ENCODE measurements at regions not wholly inside any gene's neighbourhood (a gene's known extent, or its start where the extent isn't known, plus 50 kb on each side); places are given as distances from the start of the nearest gene placed in this dataset.
"Not testable (repeated sequence)": the region's sequence is repeated elsewhere in the genome, so short reads cannot be mapped to it uniquely, and the experiment has no call there.

DNA sequence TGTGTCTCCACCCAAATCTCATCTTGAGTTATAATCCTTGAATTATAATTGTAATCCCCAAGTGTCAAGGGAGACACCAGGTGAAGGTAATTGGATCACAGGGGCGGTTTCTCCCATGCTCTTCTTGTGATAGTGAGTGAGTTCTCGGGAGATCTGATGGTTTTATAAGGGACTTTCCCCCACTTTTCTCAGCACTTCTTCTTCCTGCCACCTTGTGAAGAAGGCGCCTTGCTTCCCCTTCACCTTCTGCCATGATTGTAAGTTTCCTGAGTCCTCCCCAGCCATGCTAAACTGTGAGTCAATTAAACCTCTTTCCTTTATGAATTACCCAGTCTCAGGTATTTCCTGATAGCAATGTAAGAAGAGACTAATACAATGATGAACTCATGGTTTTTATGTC, 175.5 kb upstream of the SVIL start:
- TF ChIP-seq, protein P1, sequence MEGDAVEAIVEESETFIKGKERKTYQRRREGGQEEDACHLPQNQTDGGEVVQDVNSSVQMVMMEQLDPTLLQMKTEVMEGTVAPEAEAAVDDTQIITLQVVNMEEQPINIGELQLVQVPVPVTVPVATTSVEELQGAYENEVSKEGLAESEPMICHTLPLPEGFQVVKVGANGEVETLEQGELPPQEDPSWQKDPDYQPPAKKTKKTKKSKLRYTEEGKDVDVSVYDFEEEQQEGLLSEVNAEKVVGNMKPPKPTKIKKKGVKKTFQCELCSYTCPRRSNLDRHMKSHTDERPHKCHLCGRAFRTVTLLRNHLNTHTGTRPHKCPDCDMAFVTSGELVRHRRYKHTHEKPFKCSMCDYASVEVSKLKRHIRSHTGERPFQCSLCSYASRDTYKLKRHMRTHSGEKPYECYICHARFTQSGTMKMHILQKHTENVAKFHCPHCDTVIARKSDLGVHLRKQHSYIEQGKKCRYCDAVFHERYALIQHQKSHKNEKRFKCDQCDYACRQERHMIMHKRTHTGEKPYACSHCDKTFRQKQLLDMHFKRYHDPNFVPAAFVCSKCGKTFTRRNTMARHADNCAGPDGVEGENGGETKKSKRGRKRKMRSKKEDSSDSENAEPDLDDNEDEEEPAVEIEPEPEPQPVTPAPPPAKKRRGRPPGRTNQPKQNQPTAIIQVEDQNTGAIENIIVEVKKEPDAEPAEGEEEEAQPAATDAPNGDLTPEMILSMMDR (tag by site-specific recombination; IDR thresholded peaks at IDR 0.05), result not testable (repeated sequence)
- not testable (repeated sequence) for TF ChIP-seq ZNF23 (tag by site-specific recombination; IDR thresholded peaks at IDR 0.05; ENCODE audit: borderline replicate concordance); ZNF266 (tag by site-specific recombination; IDR thresholded peaks at IDR 0.05; ENCODE audit: low read depth); ZNF654 (tag by site-specific recombination; IDR thresholded peaks at IDR 0.05; ENCODE audit: low read depth); ZNF548 (tag by site-specific recombination; IDR thresholded peaks at IDR 0.05); ZNF658 (tag by site-specific recombination; IDR thresholded peaks at IDR 0.05); ZNF16 (tag by site-specific recombination; IDR thresholded peaks at IDR 0.05; ENCODE audit: low read depth); YY1 (tag by site-specific recombination; IDR thresholded peaks at IDR 0.05)
- TF ChIP-seq, protein P2, sequence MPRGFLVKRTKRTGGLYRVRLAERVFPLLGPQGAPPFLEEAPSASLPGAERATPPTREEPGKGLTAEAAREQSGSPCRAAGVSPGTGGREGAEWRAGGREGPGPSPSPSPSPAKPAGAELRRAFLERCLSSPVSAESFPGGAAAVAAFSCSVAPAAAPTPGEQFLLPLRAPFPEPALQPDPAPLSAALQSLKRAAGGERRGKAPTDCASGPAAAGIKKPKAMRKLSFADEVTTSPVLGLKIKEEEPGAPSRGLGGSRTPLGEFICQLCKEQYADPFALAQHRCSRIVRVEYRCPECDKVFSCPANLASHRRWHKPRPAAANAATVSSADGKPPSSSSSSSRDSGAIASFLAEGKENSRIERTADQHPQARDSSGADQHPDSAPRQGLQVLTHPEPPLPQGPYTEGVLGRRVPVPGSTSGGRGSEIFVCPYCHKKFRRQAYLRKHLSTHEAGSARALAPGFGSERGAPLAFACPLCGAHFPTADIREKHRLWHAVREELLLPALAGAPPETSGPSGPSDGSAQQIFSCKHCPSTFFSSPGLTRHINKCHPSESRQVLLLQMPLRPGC (tag by site-specific recombination; IDR thresholded peaks at IDR 0.05), result not testable (repeated sequence)
- TF ChIP-seq, protein P3, sequence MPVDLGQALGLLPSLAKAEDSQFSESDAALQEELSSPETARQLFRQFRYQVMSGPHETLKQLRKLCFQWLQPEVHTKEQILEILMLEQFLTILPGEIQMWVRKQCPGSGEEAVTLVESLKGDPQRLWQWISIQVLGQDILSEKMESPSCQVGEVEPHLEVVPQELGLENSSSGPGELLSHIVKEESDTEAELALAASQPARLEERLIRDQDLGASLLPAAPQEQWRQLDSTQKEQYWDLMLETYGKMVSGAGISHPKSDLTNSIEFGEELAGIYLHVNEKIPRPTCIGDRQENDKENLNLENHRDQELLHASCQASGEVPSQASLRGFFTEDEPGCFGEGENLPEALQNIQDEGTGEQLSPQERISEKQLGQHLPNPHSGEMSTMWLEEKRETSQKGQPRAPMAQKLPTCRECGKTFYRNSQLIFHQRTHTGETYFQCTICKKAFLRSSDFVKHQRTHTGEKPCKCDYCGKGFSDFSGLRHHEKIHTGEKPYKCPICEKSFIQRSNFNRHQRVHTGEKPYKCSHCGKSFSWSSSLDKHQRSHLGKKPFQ (tag by site-specific recombination; IDR thresholded peaks at IDR 0.05), result not testable (repeated sequence)
- TF ChIP-seq, protein P4, sequence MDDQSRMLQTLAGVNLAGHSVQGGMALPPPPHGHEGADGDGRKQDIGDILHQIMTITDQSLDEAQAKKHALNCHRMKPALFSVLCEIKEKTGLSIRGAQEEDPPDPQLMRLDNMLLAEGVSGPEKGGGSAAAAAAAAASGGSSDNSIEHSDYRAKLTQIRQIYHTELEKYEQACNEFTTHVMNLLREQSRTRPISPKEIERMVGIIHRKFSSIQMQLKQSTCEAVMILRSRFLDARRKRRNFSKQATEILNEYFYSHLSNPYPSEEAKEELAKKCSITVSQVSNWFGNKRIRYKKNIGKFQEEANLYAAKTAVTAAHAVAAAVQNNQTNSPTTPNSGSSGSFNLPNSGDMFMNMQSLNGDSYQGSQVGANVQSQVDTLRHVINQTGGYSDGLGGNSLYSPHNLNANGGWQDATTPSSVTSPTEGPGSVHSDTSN (CRISPR knock-in tag; IDR thresholded peaks at IDR 0.05), result not testable (repeated sequence)
- TF ChIP-seq, protein P5, sequence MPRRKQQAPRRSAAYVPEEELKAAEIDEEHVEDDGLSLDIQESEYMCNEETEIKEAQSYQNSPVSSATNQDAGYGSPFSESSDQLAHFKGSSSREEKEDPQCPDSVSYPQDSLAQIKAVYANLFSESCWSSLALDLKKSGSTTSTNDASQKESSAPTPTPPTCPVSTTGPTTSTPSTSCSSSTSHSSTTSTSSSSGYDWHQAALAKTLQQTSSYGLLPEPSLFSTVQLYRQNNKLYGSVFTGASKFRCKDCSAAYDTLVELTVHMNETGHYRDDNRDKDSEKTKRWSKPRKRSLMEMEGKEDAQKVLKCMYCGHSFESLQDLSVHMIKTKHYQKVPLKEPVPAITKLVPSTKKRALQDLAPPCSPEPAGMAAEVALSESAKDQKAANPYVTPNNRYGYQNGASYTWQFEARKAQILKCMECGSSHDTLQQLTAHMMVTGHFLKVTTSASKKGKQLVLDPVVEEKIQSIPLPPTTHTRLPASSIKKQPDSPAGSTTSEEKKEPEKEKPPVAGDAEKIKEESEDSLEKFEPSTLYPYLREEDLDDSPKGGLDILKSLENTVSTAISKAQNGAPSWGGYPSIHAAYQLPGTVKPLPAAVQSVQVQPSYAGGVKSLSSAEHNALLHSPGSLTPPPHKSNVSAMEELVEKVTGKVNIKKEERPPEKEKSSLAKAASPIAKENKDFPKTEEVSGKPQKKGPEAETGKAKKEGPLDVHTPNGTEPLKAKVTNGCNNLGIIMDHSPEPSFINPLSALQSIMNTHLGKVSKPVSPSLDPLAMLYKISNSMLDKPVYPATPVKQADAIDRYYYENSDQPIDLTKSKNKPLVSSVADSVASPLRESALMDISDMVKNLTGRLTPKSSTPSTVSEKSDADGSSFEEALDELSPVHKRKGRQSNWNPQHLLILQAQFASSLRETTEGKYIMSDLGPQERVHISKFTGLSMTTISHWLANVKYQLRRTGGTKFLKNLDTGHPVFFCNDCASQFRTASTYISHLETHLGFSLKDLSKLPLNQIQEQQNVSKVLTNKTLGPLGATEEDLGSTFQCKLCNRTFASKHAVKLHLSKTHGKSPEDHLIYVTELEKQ (tag by site-specific recombination; IDR thresholded peaks at IDR 0.05; ENCODE audit: borderline replicate concordance), result not testable (repeated sequence)
- TF ChIP-seq, protein P6, sequence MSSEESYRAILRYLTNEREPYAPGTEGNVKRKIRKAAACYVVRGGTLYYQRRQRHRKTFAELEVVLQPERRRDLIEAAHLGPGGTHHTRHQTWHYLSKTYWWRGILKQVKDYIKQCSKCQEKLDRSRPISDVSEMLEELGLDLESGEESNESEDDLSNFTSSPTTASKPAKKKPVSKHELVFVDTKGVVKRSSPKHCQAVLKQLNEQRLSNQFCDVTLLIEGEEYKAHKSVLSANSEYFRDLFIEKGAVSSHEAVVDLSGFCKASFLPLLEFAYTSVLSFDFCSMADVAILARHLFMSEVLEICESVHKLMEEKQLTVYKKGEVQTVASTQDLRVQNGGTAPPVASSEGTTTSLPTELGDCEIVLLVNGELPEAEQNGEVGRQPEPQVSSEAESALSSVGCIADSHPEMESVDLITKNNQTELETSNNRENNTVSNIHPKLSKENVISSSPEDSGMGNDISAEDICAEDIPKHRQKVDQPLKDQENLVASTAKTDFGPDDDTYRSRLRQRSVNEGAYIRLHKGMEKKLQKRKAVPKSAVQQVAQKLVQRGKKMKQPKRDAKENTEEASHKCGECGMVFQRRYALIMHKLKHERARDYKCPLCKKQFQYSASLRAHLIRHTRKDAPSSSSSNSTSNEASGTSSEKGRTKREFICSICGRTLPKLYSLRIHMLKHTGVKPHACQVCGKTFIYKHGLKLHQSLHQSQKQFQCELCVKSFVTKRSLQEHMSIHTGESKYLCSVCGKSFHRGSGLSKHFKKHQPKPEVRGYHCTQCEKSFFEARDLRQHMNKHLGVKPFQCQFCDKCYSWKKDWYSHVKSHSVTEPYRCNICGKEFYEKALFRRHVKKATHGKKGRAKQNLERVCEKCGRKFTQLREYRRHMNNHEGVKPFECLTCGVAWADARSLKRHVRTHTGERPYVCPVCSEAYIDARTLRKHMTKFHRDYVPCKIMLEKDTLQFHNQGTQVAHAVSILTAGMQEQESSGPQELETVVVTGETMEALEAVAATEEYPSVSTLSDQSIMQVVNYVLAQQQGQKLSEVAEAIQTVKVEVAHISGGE (tag by site-specific recombination; conservative IDR thresholded peaks at IDR 0.05; ENCODE audit: low read depth), result not testable (repeated sequence)
